Caco-2 (cell line): ENCODE measurements at regions not wholly inside any gene's neighbourhood (a gene's known extent, or its start where the extent isn't known, plus 50 kb on each side); places are given as distances from the start of the nearest gene placed in this dataset.

ENCODE experiments used
- BruUV-seq: library from RNA; stranded (reverse); fragments of 400-500 nt; replicated peaks from 2 replicates; lab custom pipeline; 2021; lab: Mats Ljungman, UMichigan
- CTCF ChIA-PET: fragments of 300-600 bp; sonication (Branson Sonifier 250); formaldehyde crosslinking; loops from one replicate; lab custom pipeline; 2022; ENCODE audit warnings: antibody characterized with exemption; lab: Charles Lee
- POLR2A ChIA-PET: fragments of 300-600 bp; sonication (Branson Sonifier 250); formaldehyde crosslinking; loops from one replicate; lab custom pipeline; 2022; ENCODE audit warnings: antibody characterized with exemption; lab: Charles Lee
- DNase-seq, 2 experiments: peaks; one replicate each; pipeline versions ENCODE4 v3.0.0 to v3.0.0-alpha.2; 2020 to 2022
- H3K27me3 ChIP-seq: replicated peaks from 2 replicates; pipeline ENCODE4 v1.6.0; 2011; ENCODE audit warnings: low read length; ENCODE audit not compliant: control insufficient read depth, insufficient read depth
- H3K36me3 ChIP-seq: 2 replicates; pipeline ENCODE4 v1.5.1; 2011; ENCODE audit warnings: low read length; ENCODE audit not compliant: control insufficient read depth, insufficient read depth
- H3K4me1 ChIP-seq: fragments of 250-450 bp; sonication (Bioruptor Pico); 2 replicates; pipeline ENCODE4 v1.5.1; 2020; ENCODE audit warnings: mild to moderate bottlenecking
- H3K4me3 ChIP-seq: 2 replicates; pipeline ENCODE4 v1.5.1; 2011; ENCODE audit warnings: low read depth, mild to moderate bottlenecking, control low read depth, low read length
- H3K9me3 ChIP-seq: fragments of 250-450 bp; sonication (Bioruptor Pico); 2 replicates; pipeline ENCODE4 v1.5.1; 2020; ENCODE audit warnings: mild to moderate bottlenecking, moderate library complexity
- H3K27ac Mint-ChIP-seq: one replicate; pipeline ENCODE4 v1.8.0; 2022; ENCODE audit warnings: mixed read lengths; ENCODE audit not compliant: unreplicated experiment
- H3K27me3 Mint-ChIP-seq: one replicate; pipeline ENCODE4 v1.8.0; 2022; ENCODE audit warnings: mixed read lengths; ENCODE audit not compliant: insufficient read depth, unreplicated experiment
- H3K36me3 Mint-ChIP-seq: one replicate; pipeline ENCODE4 v1.8.0; 2022; ENCODE audit warnings: mild to moderate bottlenecking, mixed read lengths; ENCODE audit not compliant: insufficient read depth, unreplicated experiment
- H3K4me1 Mint-ChIP-seq: one replicate; pipeline ENCODE4 v1.8.0; 2022; ENCODE audit warnings: low read depth, mixed read lengths; ENCODE audit not compliant: unreplicated experiment
- H3K4me3 Mint-ChIP-seq: one replicate; pipeline ENCODE4 v1.8.0; 2022; ENCODE audit warnings: mild to moderate bottlenecking, moderate library complexity, mixed read lengths; ENCODE audit not compliant: unreplicated experiment
- H3K9me3 Mint-ChIP-seq: one replicate; pipeline ENCODE4 v1.8.0; 2022; ENCODE audit warnings: mixed read lengths; ENCODE audit not compliant: unreplicated experiment
- CTCF ChIP-seq, 2 experiments: fragments of 200-600 bp in 1 of 2; IDR thresholded peaks; 1 replicate in 1 of 2; 2 replicates in 1 of 2; pipeline versions ENCODE4 v1.5.1 to v1.8.0; 2011 to 2022; ENCODE audit warnings: antibody characterized with exemption in 1 of 2, control low read depth in 1 of 2, inconsistent platforms in 1 of 2, low read depth in 1 of 2, low read length in 1 of 2, mild to moderate bottlenecking in 1 of 2, moderate library complexity in 1 of 2; ENCODE audit not compliant: insufficient read depth in 1 of 2, severe bottlenecking in 1 of 2, unreplicated experiment in 1 of 2
- intact Hi-C: fragments of 100-400 bp; cut with micrococcal nuclease; formaldehyde crosslinking; loops from one replicate; pipeline ENCODE4 v1.10.0; 2022; ENCODE audit not compliant: unreplicated experiment

- ChIA-PET CTCF (no interaction called here), POLR2A (no interaction called here)
- Mint-ChIP-seq H3K4me3 (no peak overlapping the region), H3K27ac (no peak overlapping the region), H3K9me3 (no peaks in the 10 kb centered on the region), H3K36me3 (no peaks in the 10 kb centered on the region), H3K4me1 (no peaks in the 10 kb centered on the region), H3K27me3 (no peaks in the 10 kb centered on the region)
- Histone ChIP-seq H3K4me3 (no peak overlapping the region), H3K9me3 (no peaks in the 10 kb centered on the region; the same call in 1 of the 2 replicates), H3K36me3 (no peaks in the 10 kb centered on the region), H3K27me3 (no peaks in the 10 kb centered on the region), H3K4me1 (no peaks in the 10 kb centered on the region)
- intact Hi-C loops = no loop called here
- DNase-seq = no peak
- no peak for TF ChIP-seq CTCF (IDR thresholded peaks at IDR 0.05; ENCODE audit: insufficient read depth in 1 of 2, low read depth in 1 of 2, low read length in 1 of 2, severe bottlenecking in 1 of 2, unreplicated experiment in 1 of 2)
- BruUV-seq = no TSS peak
Observed at GRCh38 chr12:97173688-97174410, 266.8 kb downstream of the NEDD1 start.

DNA sequence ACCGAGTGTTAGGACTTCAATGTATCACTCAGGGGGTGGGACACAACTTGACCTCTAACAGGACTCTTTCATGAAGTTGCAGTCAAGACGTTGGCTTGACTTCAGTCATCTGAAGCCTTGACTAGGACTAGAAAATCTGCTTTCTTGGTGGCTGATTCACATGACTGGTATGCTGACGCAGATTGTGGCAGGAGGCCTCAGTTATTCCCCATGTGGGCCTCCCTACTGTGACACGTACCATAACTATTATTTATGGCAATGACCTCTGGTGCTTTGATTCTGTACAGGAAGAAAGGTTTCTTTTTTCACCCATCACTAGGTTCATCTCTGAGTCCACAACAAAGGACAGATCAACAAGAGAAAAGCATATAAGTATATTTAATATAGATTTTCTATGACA lies 270.4 kb downstream of the NEDD1 start:
- H3K4me1 Mint-ChIP-seq = peaks cover under 1% of the 10 kb centered on the region
- Histone ChIP-seq H3K4me3 (no peak overlapping the region), H3K27me3 (no peaks in the 10 kb centered on the region), H3K4me1 (no peaks in the 10 kb centered on the region), H3K36me3 (no peaks in the 10 kb centered on the region), H3K9me3 (no peaks in the 10 kb centered on the region; the same call in 1 of the 2 replicates)
- no peaks in the 10 kb centered on the region for H3K36me3 Mint-ChIP-seq
- intact Hi-C loops = no loop called here
- DNase-seq = no peak
- no TSS peak for BruUV-seq
- POLR2A ChIA-PET = no interaction called here
- H3K4me3 Mint-ChIP-seq = no peak overlapping the region
- TF ChIP-seq CTCF (IDR thresholded peaks at IDR 0.05; ENCODE audit: insufficient read depth in 1 of 2, low read depth in 1 of 2, low read length in 1 of 2, severe bottlenecking in 1 of 2, unreplicated experiment in 1 of 2) = no peak
- H3K27ac Mint-ChIP-seq = no peak overlapping the region
- H3K27me3 Mint-ChIP-seq = no peaks in the 10 kb centered on the region
- H3K9me3 Mint-ChIP-seq = no peaks in the 10 kb centered on the region
- CTCF ChIA-PET = no interaction called here

- Histone ChIP-seq H3K36me3 (no peaks in the 10 kb centered on the region), H3K27me3 (no peaks in the 10 kb centered on the region), H3K9me3 (no peaks in the 10 kb centered on the region), H3K4me3 (no peak overlapping the region), H3K4me1 (no peaks in the 10 kb centered on the region)
- CTCF ChIA-PET = no interaction called here
- no peak for TF ChIP-seq CTCF (IDR thresholded peaks at IDR 0.05; ENCODE audit: insufficient read depth in 1 of 2, low read depth in 1 of 2, low read length in 1 of 2, severe bottlenecking in 1 of 2, unreplicated experiment in 1 of 2)
- Mint-ChIP-seq H3K27me3 (no peaks in the 10 kb centered on the region), H3K27ac (no peak overlapping the region), H3K4me3 (no peak overlapping the region), H3K9me3 (no peaks in the 10 kb centered on the region), H3K4me1 (peaks cover 5% of the 10 kb centered on the region), H3K36me3 (no peaks in the 10 kb centered on the region)
- intact Hi-C loops = no loop called here
- BruUV-seq = no TSS peak
- DNase-seq = no peak
- POLR2A ChIA-PET = no interaction called here
Observed at GRCh38 chr12:97181571-97182265, 274.7 kb downstream of the NEDD1 start.
